Endometrium (tissue), 2 donors: ENCODE measurements at regions not wholly inside any gene's neighbourhood (a gene's known extent, or its start where the extent isn't known, plus 50 kb on each side); places are given as distances from the start of the nearest gene placed in this dataset.

Experiments
- FAIRE-seq: peaks from 2 replicates; lab custom pipeline; 2012; peaks lifted over from hg19 to GRCh38; lab: Jason Lieb, UNC
- donor health status: control.
- donor health status: control.

DNA sequence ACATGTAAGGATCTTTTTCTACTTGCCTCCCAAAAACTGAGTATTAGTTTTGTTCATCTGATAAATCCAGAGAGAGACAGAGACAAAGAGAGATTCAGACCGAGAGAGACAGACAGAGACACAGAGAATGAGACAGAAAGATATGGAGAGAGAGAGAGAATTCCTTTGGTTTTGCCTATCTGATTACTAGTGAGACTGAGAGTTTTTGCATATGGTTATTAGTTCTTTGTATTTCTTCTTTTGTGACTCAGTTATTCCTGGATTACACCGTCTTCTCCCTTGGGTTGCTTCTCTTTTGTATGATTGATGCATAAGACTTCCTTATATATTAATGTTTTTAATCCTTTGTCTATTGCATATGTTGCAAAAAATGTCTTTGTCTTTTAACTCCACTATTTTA, 91.2 kb upstream of the SPATA31C2 start:
- FAIRE-seq = no peak

DNA sequence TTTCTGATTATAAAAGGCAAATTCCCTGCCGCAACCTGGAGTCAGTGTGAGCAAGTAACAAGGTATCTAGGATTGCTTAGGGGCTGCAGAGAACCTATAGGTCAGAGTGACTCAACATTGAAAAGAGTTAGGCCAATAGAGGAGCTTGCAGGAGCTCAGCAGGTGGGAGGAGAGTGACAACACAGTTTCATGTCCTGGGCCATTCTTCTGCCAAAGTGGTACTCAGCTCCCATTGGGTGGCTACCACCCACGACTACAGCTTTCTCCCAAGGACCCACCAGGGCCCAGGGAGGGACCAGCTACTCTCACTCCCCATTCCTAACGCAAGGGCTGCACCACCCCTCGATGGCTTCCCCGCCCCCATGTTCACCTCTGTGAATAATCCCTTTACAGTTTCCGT, 86.7 kb upstream of the SPATA31C2 start:
- FAIRE-seq = no peak

DNA sequence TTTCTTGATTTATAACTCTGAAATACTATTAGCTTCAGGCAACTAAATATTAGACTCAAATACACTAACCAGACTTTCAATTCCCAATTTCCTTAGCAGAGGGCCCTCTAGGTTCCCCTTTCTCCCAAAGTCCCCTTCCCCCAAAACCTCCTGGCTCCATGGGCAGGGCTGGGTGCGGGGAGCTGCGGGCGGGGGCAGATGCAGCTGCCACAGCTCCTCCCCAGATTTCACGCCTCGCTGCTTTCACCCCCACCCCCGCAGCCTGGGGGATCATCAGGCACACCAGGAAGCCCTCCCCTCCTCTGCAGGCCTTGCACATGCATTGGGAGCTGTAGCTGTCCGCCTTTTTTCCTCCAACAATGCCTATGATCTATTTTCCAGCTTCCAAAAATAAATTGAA, 82.8 kb upstream of the SPATA31C2 start:
- no peak for FAIRE-seq

DNA sequence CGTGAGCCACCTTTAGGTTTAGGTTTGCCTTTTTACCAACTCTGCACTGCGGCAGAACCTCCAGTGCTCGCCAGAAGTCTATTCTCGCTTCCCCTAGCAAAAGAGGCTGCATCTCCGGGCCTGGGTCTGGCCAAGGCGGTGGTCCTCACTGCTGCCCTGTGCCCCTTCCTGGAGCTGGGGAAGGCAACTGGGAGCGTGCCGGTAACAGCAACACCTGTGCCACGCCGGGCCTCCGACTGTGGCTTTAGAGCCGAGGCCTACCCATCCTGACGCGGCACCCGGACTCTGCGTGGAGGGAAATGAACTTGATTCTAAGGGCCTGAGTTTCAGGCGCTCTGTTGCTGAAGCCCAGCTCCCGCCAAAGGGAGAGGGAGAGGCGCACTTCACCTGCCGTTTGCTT, 82.4 kb upstream of the SPATA31C2 start:
- FAIRE-seq = no peak

DNA sequence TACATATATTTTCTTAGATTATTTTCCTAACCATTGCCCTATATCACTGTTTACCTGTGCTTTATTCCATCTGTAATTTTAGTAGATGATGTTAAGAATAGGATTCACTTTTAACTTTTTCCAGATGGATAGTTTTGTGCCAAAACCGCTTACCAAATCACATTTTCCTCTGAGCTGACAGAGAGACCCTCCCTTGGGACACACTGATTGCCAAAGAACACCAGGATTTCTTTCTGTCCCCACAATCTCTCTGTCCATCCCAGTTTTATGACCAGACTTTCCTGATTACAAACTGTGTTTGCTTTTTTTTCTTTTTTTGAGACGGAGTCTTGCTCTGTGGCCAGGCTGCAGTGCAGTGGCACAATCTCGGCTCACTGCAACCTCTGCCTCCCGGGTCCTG, 81.3 kb upstream of the SPATA31C2 start:
- FAIRE-seq = no peak

DNA sequence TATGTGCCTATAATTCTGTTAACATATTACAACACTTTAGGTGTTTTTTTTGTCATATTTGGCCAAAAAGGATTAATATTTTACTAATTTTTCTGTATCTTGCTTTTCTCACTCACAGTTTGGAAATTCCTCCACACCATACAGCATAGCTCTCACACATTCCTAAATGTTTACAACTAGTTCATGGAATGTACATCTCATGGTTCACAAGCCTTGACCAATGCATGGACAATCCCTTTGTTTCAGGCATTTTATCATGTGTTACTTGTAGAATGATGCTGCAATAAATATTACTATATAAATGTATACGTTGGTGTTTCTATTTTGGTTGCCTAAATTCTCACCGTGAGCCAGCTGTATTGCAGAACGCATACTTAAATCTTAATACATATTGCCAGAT, 80.5 kb upstream of the SPATA31C2 start:
- no peak for FAIRE-seq

DNA sequence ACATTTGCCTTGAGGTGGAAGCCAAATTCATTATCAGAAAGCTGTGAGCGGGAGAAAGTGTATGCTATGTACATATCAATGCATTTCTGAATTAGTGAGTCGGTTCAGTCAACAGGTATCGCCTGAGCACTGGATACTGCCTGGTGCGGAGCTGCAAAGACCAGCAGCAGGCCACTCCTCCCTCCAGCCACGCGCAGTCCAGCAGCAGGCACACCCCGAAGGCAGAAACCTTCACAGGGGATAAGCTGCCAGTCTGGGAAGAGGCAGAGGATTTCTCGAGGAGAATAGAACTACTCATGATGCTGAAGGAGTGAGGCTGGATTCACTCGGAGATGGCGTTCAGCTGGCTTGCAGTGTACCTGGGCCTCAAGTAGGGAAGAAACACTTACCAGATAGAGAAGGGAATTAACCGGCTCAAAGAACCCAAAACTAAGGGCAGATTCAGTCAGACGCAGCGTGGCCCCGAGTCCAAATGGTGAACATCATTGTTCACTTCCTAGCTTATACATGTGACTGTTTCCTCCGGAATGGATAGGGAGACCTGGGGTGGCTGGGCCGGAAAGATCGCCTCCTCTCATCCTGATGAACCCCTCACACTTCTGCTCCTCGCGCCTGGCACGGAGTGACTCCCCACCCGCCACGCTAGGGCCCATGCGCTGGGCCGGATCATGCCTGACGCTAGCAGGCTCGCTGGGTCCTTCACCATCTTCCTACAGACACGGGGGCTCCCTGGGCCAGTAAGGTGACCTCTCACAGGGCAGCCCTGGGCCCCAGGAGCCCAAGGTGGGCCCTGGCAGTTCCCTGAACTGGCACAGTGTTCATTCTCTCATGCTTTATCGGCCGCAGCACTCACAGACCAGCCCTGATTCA, 78.1 kb upstream of the SPATA31C2 start:
- no peak for FAIRE-seq

DNA sequence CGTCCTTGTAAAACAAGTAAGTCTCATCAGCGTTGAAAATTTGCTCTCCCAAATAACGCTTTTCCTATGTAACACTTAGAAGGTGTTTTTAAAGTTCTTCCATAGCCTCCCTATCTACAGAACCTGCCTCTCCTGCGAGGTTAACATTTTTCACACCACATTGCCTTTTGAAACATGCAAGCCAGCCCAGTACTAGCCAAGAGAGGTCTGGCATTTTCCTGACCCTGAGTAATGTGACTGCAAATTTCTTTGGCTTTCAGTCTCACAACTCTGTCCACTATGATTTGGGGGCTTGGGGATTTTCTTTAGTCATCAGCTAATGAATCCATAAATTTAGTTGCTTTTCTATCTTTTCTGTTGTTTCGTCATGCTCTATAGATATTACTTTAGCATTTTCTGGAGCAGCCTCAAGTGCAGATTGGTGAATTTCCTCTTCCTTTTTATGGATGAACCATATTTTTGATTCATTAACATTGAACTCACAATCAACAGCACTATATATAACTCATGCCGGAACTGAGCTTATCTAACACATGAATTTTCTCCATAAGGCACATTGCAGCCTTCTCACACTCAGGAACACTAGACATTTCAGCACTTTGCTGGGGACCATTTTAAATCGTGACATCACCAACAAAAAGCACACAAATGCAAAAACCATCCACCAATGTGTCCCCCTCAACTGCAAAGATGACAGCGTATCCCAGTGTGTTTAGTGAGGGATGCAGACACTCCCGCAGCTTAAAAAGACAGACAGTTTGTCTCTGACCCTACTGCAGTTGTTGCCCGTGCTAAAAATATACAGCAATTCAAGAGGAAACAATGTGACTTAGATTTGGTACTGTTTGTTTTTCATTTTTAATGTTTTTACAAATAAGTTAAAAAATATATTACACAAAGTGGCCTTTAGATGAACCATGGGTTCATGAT, 77.2 kb upstream of the SPATA31C2 start:
- FAIRE-seq = no peak

DNA sequence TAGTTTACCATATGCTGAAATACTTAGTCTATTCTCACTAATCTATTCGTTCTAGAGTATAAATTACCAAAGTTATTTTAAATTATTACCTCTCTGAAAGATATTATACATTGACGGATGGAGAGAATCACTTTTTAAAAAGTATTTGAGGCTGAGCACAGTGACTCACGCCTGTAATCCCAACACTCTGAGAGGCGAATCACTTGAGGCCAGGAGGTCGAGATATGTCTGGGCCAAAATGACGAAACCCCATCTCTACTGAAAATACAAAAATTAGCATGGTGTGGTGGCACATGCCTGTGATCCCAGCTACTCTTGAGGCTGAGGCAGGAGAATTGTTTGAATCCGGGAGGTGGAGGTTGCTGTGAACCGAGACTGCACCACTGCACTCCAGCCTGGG, 64.0 kb upstream of the SPATA31C2 start:
- FAIRE-seq = no peak

DNA sequence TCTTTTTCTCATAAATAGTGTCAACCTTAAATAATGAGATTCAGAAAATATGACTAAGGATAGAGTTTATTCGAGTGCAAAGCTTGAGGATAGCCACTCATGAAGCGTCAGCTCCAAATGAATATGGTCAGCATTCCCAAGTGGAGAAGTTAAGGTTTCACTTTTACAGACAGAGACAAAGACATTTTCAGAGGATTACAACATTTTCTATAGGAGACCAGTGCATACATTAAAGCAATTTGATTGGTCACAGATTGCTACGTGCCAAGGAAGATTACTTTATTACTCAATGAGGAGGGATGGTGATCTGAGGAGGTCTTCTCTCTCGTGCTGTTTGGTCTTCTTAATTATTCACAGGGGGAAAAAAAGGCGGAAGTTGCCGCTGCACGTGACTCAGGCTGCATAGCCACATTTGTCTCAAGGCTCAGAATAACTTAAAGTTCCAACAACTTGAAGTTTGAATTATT, 60.1 kb upstream of the SPATA31C2 start:
- no peak for FAIRE-seq

DNA sequence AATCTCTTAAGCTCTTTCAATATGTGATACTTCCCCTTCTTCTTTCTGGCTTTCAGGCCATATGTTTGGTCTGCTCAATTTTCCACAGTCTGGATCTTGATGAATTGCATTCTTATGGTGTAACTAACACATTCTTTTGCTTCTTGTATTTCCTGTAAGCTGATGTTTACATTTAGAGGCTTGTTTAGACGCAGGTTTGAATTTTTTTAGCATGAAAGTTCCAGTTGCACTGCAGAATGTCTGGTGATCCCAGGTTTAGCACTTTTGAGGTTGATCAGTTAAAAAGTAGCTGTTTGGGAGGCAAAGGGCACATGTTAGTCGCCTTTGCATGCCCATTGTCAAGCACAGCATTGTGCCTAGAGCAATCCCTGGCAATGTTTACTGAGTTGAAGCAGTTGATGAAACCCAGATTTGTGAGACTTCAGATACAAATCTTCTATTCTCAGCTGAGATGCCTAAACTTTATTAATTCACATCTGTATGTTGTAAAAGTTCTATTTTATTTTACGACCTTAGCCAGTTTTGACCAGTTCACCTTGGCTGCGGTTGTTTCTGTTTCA, 59.6 kb upstream of the SPATA31C2 start:
- FAIRE-seq = peak; percentile 99

DNA sequence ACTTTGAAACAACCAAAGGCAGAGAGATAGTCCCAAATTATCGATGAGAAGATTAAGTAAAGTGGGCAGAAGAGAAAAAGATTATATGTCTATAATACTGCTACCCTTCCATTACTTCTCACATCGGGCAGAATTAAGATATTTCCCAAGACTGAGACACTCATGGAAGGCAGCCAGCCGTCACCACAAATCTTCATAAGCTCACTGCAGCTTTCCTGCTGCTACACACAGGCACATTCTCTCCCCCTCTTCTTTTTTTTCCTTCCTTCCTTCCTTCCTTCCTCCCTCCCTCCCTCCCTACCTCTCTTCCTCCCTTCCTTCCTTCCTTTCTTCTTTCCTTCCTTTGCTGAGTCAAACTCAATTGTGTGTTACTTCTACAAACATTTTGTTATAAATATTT, 58.7 kb upstream of the SPATA31C2 start:
- FAIRE-seq = no peak

DNA sequence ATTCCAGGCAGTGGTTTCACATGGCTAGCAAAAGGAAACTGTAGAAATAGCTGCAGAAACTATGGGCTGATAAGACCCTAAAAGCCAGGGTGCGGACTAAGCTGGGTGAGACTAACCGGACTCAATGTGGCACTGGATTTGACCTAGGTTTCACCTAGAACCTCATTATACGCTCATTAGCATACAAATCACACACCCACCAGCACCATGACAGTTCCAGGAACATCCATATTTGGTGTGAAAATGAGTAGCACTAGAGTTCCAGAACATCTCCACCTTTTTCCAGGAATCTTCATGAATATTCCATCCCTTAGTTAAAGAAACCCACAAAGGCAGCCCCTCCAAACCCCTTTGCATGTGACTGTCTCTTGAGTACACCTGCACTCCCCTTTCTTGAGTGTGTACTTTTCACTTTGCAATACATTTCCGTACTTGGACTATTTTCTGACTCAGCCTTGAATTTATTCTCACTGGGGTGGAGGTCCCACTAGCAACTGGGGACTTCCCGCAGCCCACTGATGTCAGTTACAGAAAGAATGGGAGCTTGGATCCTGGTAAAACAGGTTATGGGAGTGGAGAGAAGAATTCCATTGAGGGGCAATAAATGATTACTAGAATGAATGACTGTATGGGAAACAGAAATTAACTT, 58.0 kb upstream of the SPATA31C2 start:
- FAIRE-seq = no peak

DNA sequence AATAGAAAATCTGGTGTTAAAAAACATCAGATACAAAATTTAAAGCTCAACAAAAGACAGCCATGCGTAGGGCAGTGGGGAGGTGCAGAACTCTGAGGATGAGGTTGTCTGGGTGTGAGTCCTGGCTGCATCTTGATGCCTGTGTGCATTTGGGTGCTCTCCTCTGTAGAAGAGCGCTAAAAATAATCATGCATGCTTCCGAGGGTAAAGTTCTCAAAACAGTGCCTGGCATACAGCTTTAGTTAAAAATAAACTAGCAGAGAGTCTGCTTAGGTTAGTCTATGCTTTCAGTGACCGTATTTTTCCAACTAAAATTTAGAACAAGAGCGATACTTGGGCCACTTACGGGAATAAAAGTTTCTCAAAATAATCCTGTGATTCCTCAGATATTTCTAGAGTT, 55.5 kb upstream of the SPATA31C2 start:
- no peak for FAIRE-seq

DNA sequence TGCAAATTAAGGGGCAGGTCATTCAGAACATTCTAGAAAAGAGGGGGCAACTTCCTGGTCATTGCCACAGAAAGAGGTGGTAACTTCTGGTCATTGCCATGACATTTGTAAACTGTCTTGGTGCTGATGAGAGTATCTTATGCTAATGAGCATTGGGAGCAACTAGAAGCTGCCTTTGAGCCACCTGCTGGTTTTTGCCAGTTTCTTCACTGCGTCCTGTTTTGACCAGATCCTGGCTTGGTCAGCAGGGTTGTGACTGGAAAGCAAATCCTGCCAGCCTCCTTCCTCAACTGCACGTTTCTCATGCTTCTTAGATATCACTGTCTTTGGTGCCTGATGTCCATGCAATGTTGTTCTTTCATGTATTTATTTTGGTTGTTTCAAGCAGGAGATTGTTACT, 53.2 kb upstream of the SPATA31C2 start:
- no peak for FAIRE-seq

DNA sequence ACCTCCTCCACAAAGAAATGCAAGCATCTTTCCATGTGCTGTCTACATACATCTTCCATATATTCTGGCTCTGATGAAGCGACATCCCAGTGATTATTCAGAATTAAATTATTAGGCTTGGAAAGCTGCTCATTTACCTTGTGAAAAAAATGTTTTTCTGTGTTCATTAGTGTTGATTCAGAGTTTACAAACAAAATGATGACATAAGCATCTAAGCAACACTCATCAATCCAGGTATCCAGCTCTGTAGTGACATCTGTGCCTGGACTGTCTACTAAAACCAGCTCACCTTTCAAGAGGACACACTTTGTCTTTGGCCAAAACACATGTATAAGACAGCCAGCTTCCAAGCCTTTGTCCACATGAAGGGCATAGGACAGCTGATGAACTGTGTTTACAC, 51.1 kb upstream of the SPATA31C2 start:
- no peak for FAIRE-seq
